WTC11 (cell line): ENCODE measurements at regions not wholly inside any gene's neighbourhood (a gene's known extent, or its start where the extent isn't known, plus 50 kb on each side); places are given as distances from the start of the nearest gene placed in this dataset.

ENCODE experiments used
- ATAC-seq: fragments of 200-7000 bp; cut with Tn5 transposase; 2 replicates; pipeline ENCODE4 v1.10.0; 2021; ENCODE audit warnings: mild to moderate bottlenecking, moderate library complexity
- CTCF ChIA-PET: fragments of 300-600 bp; sonication (Branson Sonifier 250); formaldehyde crosslinking; loops from one replicate; lab custom pipeline; 2021; ENCODE audit warnings: antibody characterized with exemption; lab: Charles Lee
- POLR2A ChIA-PET: fragments of 350-600 bp; sonication (Branson Sonifier 250); formaldehyde crosslinking; loops from one replicate; lab custom pipeline; 2021; ENCODE audit warnings: antibody characterized with exemption; lab: Charles Lee
- DNase-seq: peaks from one replicate; pipeline ENCODE4 v3.0.0; 2021; ENCODE audit warnings: low spot score
- H3K27ac Mint-ChIP-seq: 2 replicates; pipeline ENCODE4 v1.8.0; 2021; ENCODE audit warnings: mixed read lengths
- H3K27me3 Mint-ChIP-seq: 2 replicates; pipeline ENCODE4 v1.8.0; 2021; ENCODE audit warnings: low read depth, mild to moderate bottlenecking, moderate library complexity, mixed read lengths
- H3K36me3 Mint-ChIP-seq: 2 replicates; pipeline ENCODE4 v1.8.0; 2021; ENCODE audit warnings: mixed read lengths
- H3K4me1 Mint-ChIP-seq: 2 replicates; pipeline ENCODE4 v1.8.0; 2022; ENCODE audit warnings: mixed read lengths
- H3K4me3 Mint-ChIP-seq: 2 replicates; pipeline ENCODE4 v1.8.0; 2021; ENCODE audit warnings: mild to moderate bottlenecking, moderate library complexity, mixed read lengths
- H3K9me3 Mint-ChIP-seq: 2 replicates; pipeline ENCODE4 v1.8.0; 2021; ENCODE audit warnings: mixed read lengths
- FOXK1 ChIP-seq: sonication (generic); formaldehyde crosslinking; IDR thresholded peaks from 2 replicates; pipeline ENCODE4 v1.8.0; 2022; ENCODE audit warnings: mild to moderate bottlenecking, moderate library complexity, missing genetic modification reagents
- HMGXB4 ChIP-seq: sonication (generic); formaldehyde crosslinking; IDR thresholded peaks from 2 replicates; pipeline ENCODE4 v1.8.1; 2023; ENCODE audit warnings: mild to moderate bottlenecking, moderate library complexity, missing genetic modification reagents
- JUN ChIP-seq: sonication (generic); formaldehyde crosslinking; IDR thresholded peaks from 2 replicates; pipeline ENCODE4 v1.8.0; 2023; ENCODE audit warnings: mild to moderate bottlenecking, missing genetic modification reagents
- MYBL2 ChIP-seq: sonication (generic); formaldehyde crosslinking; IDR thresholded peaks from 2 replicates; pipeline ENCODE4 v1.8.1; 2023; ENCODE audit warnings: mild to moderate bottlenecking, moderate library complexity, missing genetic modification reagents
- NFE2L1 ChIP-seq: sonication (generic); formaldehyde crosslinking; IDR thresholded peaks from 2 replicates; pipeline ENCODE4 v1.8.1; 2023; ENCODE audit warnings: missing genetic modification reagents
- NR1H2 ChIP-seq: sonication (generic); formaldehyde crosslinking; IDR thresholded peaks from 2 replicates; pipeline ENCODE4 v1.9.0; 2021; ENCODE audit warnings: mild to moderate bottlenecking, moderate library complexity, missing genetic modification reagents
- OVOL2 ChIP-seq: fragments of 250-450 bp; sonication (Bioruptor Pico); IDR thresholded peaks from 2 replicates; pipeline ENCODE4 v1.9.0; 2021; ENCODE audit warnings: mild to moderate bottlenecking, borderline replicate concordance
- RELA ChIP-seq: sonication (generic); formaldehyde crosslinking; IDR thresholded peaks from 2 replicates; pipeline ENCODE4 v1.8.1; 2022; ENCODE audit warnings: missing genetic modification reagents, mild to moderate bottlenecking, borderline replicate concordance
- RORB ChIP-seq: fragments of 250-450 bp; sonication (Bioruptor Pico); IDR thresholded peaks from 2 replicates; pipeline ENCODE4 v1.9.0; 2021; ENCODE audit warnings: mild to moderate bottlenecking
- SMAD3 ChIP-seq: sonication (generic); formaldehyde crosslinking; IDR thresholded peaks from 2 replicates; pipeline ENCODE4 v1.8.0; 2022; ENCODE audit warnings: missing genetic modification reagents, mild to moderate bottlenecking, borderline replicate concordance
- ZMAT4 ChIP-seq: fragments of 250-450 bp; sonication (Bioruptor Pico); IDR thresholded peaks from 2 replicates; pipeline ENCODE4 v1.9.0; 2021; ENCODE audit warnings: mild to moderate bottlenecking
- ZNF121 ChIP-seq: sonication (generic); formaldehyde crosslinking; IDR thresholded peaks from 2 replicates; pipeline ENCODE4 v1.8.0; 2023; ENCODE audit warnings: missing genetic modification reagents
- ZNF423 ChIP-seq: fragments of 250-450 bp; sonication (Bioruptor Pico); IDR thresholded peaks from 2 replicates; pipeline ENCODE4 v2.1.2; 2022; ENCODE audit warnings: mild to moderate bottlenecking, moderate library complexity
- ZNF425 ChIP-seq: fragments of 250-450 bp; sonication (Bioruptor Pico); conservative IDR thresholded peaks from 2 replicates; pipeline ENCODE4 v1.9.0; 2021; ENCODE audit warnings: mild to moderate bottlenecking
- TF ChIP-seq, protein P1 (sequence below): sonication (generic); formaldehyde crosslinking; conservative IDR thresholded peaks from 2 replicates; pipeline ENCODE4 v1.8.1; 2023; ENCODE audit warnings: mild to moderate bottlenecking, low read depth, missing genetic modification reagents, moderate library complexity
- TF ChIP-seq, protein P2 (sequence below): sonication (generic); formaldehyde crosslinking; IDR thresholded peaks from 2 replicates; pipeline ENCODE4 v1.8.0; 2023; ENCODE audit warnings: missing genetic modification reagents
- TF ChIP-seq, protein P3 (sequence below): fragments of 250-450 bp; sonication (Bioruptor Pico); IDR thresholded peaks from 2 replicates; pipeline ENCODE4 v1.9.0; 2021; ENCODE audit warnings: moderate library complexity, mild to moderate bottlenecking, inconsistent platforms, borderline replicate concordance
- TF ChIP-seq, protein P4 (sequence below): fragments of 250-450 bp; sonication (Bioruptor Pico); IDR thresholded peaks from 2 replicates; pipeline ENCODE4 v1.9.0; 2021; ENCODE audit warnings: mild to moderate bottlenecking, borderline replicate concordance

GRCh38 chr11:31972623-31973022 is 118.3 kb upstream of the RCN1 start:
- Mint-ChIP-seq H3K27me3 (peaks cover 4% of the 10 kb centered on the region; the same call in 1 of the 2 replicates), H3K4me3 (no peak overlapping the region)
- POLR2A ChIA-PET, result no interaction called here

DNA sequence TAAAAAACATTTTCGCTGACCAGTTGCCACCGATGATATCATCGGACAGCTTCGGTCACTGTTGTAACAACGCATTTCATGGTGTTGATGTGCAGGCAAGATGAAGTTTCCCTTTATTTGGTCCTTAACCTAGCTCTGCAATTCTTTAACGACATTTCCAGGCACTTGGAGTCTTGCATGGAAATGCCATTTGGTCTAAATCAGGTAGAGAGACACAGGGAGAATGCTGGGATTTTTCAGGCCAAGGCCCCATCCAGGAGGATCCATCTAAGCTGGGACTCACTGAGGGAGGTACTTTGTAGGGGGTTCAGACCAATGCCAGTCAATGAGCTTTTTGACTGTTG is 121.5 kb upstream of the RCN1 start:
- no peak overlapping the region for H3K27ac Mint-ChIP-seq
- peaks cover 5% of the 10 kb centered on the region for H3K36me3 Mint-ChIP-seq
- peaks cover 22% of the 10 kb centered on the region for H3K9me3 Mint-ChIP-seq
- ATAC-seq, result no peak
- H3K27me3 Mint-ChIP-seq, result peaks cover 4% of the 10 kb centered on the region; the same call in 1 of the 2 replicates
- POLR2A ChIA-PET, result no interaction called here
- DNase-seq, result no peak
- CTCF ChIA-PET, result interaction anchor here (3.5 kb wide), 1 partner anchor 11 kb away, joined by 24 read pairs; no protein-coding TSS in a partner anchor
- no peak overlapping the region for H3K4me3 Mint-ChIP-seq
- no peaks in the 10 kb centered on the region for H3K4me1 Mint-ChIP-seq
- TF ChIP-seq, protein P1, sequence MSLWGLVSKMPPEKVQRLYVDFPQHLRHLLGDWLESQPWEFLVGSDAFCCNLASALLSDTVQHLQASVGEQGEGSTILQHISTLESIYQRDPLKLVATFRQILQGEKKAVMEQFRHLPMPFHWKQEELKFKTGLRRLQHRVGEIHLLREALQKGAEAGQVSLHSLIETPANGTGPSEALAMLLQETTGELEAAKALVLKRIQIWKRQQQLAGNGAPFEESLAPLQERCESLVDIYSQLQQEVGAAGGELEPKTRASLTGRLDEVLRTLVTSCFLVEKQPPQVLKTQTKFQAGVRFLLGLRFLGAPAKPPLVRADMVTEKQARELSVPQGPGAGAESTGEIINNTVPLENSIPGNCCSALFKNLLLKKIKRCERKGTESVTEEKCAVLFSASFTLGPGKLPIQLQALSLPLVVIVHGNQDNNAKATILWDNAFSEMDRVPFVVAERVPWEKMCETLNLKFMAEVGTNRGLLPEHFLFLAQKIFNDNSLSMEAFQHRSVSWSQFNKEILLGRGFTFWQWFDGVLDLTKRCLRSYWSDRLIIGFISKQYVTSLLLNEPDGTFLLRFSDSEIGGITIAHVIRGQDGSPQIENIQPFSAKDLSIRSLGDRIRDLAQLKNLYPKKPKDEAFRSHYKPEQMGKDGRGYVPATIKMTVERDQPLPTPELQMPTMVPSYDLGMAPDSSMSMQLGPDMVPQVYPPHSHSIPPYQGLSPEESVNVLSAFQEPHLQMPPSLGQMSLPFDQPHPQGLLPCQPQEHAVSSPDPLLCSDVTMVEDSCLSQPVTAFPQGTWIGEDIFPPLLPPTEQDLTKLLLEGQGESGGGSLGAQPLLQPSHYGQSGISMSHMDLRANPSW (CRISPR knock-in tag), result no peak
- TF ChIP-seq ZNF121 (CRISPR knock-in tag) (no peak), HMGXB4 (CRISPR knock-in tag) (no peak), NFE2L1 (CRISPR knock-in tag) (no peak), FOXK1 (CRISPR knock-in tag) (no peak), JUN (CRISPR knock-in tag) (no peak), ZMAT4 (CRISPR knock-in tag) (no peak)
- TF ChIP-seq, protein P2, sequence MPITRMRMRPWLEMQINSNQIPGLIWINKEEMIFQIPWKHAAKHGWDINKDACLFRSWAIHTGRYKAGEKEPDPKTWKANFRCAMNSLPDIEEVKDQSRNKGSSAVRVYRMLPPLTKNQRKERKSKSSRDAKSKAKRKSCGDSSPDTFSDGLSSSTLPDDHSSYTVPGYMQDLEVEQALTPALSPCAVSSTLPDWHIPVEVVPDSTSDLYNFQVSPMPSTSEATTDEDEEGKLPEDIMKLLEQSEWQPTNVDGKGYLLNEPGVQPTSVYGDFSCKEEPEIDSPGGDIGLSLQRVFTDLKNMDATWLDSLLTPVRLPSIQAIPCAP (CRISPR knock-in tag), result no peak
- TF ChIP-seq, protein P3, sequence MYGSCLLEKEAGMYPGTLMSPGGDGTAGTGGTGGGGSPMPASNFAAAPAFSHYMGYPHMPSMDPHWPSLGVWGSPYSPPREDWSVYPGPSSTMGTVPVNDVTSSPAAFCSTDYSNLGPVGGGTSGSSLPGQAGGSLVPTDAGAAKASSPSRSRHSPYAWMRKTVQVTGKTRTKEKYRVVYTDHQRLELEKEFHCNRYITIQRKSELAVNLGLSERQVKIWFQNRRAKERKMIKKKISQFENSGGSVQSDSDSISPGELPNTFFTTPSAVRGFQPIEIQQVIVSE (CRISPR knock-in tag), result no peak
- TF ChIP-seq, protein P4, sequence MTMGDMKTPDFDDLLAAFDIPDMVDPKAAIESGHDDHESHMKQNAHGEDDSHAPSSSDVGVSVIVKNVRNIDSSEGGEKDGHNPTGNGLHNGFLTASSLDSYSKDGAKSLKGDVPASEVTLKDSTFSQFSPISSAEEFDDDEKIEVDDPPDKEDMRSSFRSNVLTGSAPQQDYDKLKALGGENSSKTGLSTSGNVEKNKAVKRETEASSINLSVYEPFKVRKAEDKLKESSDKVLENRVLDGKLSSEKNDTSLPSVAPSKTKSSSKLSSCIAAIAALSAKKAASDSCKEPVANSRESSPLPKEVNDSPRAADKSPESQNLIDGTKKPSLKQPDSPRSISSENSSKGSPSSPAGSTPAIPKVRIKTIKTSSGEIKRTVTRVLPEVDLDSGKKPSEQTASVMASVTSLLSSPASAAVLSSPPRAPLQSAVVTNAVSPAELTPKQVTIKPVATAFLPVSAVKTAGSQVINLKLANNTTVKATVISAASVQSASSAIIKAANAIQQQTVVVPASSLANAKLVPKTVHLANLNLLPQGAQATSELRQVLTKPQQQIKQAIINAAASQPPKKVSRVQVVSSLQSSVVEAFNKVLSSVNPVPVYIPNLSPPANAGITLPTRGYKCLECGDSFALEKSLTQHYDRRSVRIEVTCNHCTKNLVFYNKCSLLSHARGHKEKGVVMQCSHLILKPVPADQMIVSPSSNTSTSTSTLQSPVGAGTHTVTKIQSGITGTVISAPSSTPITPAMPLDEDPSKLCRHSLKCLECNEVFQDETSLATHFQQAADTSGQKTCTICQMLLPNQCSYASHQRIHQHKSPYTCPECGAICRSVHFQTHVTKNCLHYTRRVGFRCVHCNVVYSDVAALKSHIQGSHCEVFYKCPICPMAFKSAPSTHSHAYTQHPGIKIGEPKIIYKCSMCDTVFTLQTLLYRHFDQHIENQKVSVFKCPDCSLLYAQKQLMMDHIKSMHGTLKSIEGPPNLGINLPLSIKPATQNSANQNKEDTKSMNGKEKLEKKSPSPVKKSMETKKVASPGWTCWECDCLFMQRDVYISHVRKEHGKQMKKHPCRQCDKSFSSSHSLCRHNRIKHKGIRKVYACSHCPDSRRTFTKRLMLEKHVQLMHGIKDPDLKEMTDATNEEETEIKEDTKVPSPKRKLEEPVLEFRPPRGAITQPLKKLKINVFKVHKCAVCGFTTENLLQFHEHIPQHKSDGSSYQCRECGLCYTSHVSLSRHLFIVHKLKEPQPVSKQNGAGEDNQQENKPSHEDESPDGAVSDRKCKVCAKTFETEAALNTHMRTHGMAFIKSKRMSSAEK (CRISPR knock-in tag), result no peak

More at GRCh38 chr11:31972623-31973022, 118.3 kb upstream of the RCN1 start:
- CTCF ChIA-PET, result interaction anchor here (1.4 kb wide), 1 partner anchor 14 kb away, joined by 5 read pairs; no protein-coding TSS in a partner anchor
- H3K36me3 Mint-ChIP-seq, result peaks cover 5% of the 10 kb centered on the region
- ATAC-seq (no peak), DNase-seq (no peak)
- peaks cover 4% of the 10 kb centered on the region for H3K4me1 Mint-ChIP-seq
- peaks cover 22% of the 10 kb centered on the region for H3K9me3 Mint-ChIP-seq
- TF ChIP-seq MYBL2 (CRISPR knock-in tag), result no peak
- TF ChIP-seq ZNF425 (CRISPR knock-in tag), result no peak
- TF ChIP-seq, protein P1 (CRISPR knock-in tag), result no peak
- TF ChIP-seq ZNF423 (CRISPR knock-in tag), result no peak
- TF ChIP-seq NR1H2, result no peak
- no peak for TF ChIP-seq SMAD3
- no peak for TF ChIP-seq RELA (CRISPR knock-in tag)
- TF ChIP-seq OVOL2 (CRISPR knock-in tag), result no peak
- no peak for TF ChIP-seq NFE2L1 (CRISPR knock-in tag)
- no peak for TF ChIP-seq RORB (CRISPR knock-in tag)
- H3K27ac Mint-ChIP-seq, result no peak overlapping the region
